AG04450 (cell line): ENCODE measurements at regions not wholly inside any gene's neighbourhood (a gene's known extent, or its start where the extent isn't known, plus 50 kb on each side); places are given as distances from the start of the nearest gene placed in this dataset.
"Not testable (repeated sequence)": the region's sequence is repeated elsewhere in the genome, so short reads cannot be mapped to it uniquely, and the experiment has no call there.

Experiments
- CTCF ChIA-PET: fragments of 300-600, 350-600 bp; formaldehyde crosslinking; extraction: SDS; loops from one replicate; lab custom pipeline; 2022; ENCODE audit warnings: antibody characterized with exemption, inconsistent platforms; lab: Charles Lee
- POLR2A ChIA-PET: fragments of 350-600 bp; formaldehyde crosslinking; extraction: SDS; loops from one replicate; lab custom pipeline; 2021; ENCODE audit warnings: antibody characterized with exemption, inconsistent platforms; lab: Yijun Ruan, JAX
- DNase-seq: peaks from one replicate; pipeline ENCODE4 v3.0.0-alpha.2; 2011; ENCODE audit warnings: low read depth, low spot score
- H3K27ac ChIP-seq: one replicate; pipeline ENCODE4 v1.5.1; 2012; ENCODE audit warnings: low read depth, low read length, control low read depth
- H3K27me3 ChIP-seq: one replicate; pipeline ENCODE4 v1.6.0; 2012; ENCODE audit warnings: low read length; ENCODE audit not compliant: control insufficient read depth, insufficient read depth
- H3K4me3 ChIP-seq: 2 replicates; pipeline ENCODE4 v1.5.1; 2011; ENCODE audit warnings: mild to moderate bottlenecking, low read depth, low read length, control low read depth
- H3K9me3 ChIP-seq: 2 replicates; pipeline ENCODE4 v1.5.1; 2012; ENCODE audit warnings: low read length; ENCODE audit not compliant: control insufficient read depth, insufficient read depth
- CTCF ChIP-seq: IDR thresholded peaks from 2 replicates; pipeline ENCODE4 v1.5.1; 2011; ENCODE audit warnings: low read depth, low read length, control low read depth, inconsistent platforms

GRCh38 chr18:68387246-68387645, 327.7 kb downstream of the TMX3 start:
- Histone ChIP-seq H3K27ac (no peak overlapping the region), H3K27me3 (no peaks in the 10 kb centered on the region), H3K4me3 (no peak overlapping the region), H3K9me3 (no peaks in the 10 kb centered on the region; the same call in 1 of the 2 replicates)
- DNase-seq: no peak
- no peak for TF ChIP-seq CTCF
- POLR2A ChIA-PET: no interaction called here
- CTCF ChIA-PET: no interaction called here

GRCh38 chr18:68383979-68384378, 330.9 kb downstream of the TMX3 start:
- H3K27me3 ChIP-seq, H3K9me3 ChIP-seq, H3K27ac ChIP-seq, POLR2A ChIA-PET, DNase-seq, CTCF ChIA-PET, H3K4me3 ChIP-seq: not testable (repeated sequence)

- ChIA-PET POLR2A (no interaction called here), CTCF (no interaction called here)
- H3K4me3 ChIP-seq: no peak overlapping the region
These were observed 338.0 kb downstream of the TMX3 start for GRCh38 chr18:68376926-68377325.

GRCh38 chr18:68362907-68363306, 352.0 kb downstream of the TMX3 start:
- POLR2A ChIA-PET: no interaction called here
- no peak for TF ChIP-seq CTCF
- DNase-seq: no peak
- no peaks in the 10 kb centered on the region for H3K27me3 ChIP-seq
- H3K9me3 ChIP-seq: peaks cover 7% of the 10 kb centered on the region
- H3K27ac ChIP-seq: no peak overlapping the region
- CTCF ChIA-PET: no interaction called here
- no peak overlapping the region for H3K4me3 ChIP-seq

More at GRCh38 chr18:68376926-68377325, 338.0 kb downstream of the TMX3 start:
- Histone ChIP-seq H3K27me3 (no peaks in the 10 kb centered on the region), H3K27ac (no peak overlapping the region), H3K9me3 (peaks cover 3% of the 10 kb centered on the region; the same call in 1 of the 2 replicates)
- no peak for DNase-seq
- no peak for TF ChIP-seq CTCF

- Histone ChIP-seq H3K4me3 (no peak overlapping the region), H3K27ac (no peak overlapping the region), H3K27me3 (no peaks in the 10 kb centered on the region), H3K9me3 (peaks cover 9% of the 10 kb centered on the region)
- ChIA-PET CTCF (no interaction called here), POLR2A (no interaction called here)
- no peak for TF ChIP-seq CTCF
- no peak for DNase-seq
These were observed 359.3 kb downstream of the TMX3 start for GRCh38 chr18:68355637-68356036.

GRCh38 chr18:68354176-68354575, 360.7 kb downstream of the TMX3 start:
- Histone ChIP-seq H3K4me3 (no peak overlapping the region), H3K27ac (no peak overlapping the region), H3K9me3 (peaks cover 8% of the 10 kb centered on the region), H3K27me3 (no peaks in the 10 kb centered on the region)
- ChIA-PET POLR2A (no interaction called here), CTCF (no interaction called here)
- TF ChIP-seq CTCF: no peak
- no peak for DNase-seq
